GM21515 (cell line): ENCODE measurements at regions not wholly inside any gene's neighbourhood (a gene's known extent, or its start where the extent isn't known, plus 50 kb on each side); places are given as distances from the start of the nearest gene placed in this dataset.
"Not testable (repeated sequence)": the region's sequence is repeated elsewhere in the genome, so short reads cannot be mapped to it uniquely, and the experiment has no call there.

ENCODE experiments used
- ATAC-seq: cut with Tn5 transposase; IDR thresholded peaks from one replicate; pipeline ENCODE4 v1.9.1; 2021; ENCODE audit not compliant: unreplicated experiment

DNA sequence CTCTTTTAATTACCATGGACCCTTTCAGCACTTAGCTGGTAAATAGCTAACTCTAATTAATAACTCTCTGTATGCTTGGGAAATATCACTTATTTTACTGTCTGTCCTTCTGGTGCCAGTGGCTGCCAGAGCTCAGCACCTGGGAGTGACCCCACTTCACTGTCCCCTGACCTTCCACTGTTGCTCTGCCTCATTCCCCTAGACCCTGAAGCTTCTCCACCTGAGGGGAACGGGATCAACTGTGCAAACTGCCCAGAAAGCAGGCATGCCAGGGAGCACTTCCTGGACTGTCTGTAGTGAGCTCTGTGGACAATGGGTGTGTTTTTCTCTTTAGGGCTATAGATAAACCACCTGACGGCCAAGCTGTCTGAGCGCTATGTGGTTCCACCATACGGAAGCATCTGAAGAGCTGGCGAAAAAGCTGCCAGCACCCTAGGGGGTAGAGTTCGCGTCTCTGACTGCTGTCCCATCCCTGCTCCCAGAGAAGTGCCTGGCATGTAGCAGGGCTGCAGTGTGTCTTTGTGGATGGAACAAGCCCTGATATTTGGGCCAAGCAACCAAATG is 106.3 kb upstream of the FOXA2 start:
- no peak for ATAC-seq

GRCh38 chr20:22691369-22692118 is 107.2 kb upstream of the FOXA2 start:
- ATAC-seq = peak; percentile 88

DNA sequence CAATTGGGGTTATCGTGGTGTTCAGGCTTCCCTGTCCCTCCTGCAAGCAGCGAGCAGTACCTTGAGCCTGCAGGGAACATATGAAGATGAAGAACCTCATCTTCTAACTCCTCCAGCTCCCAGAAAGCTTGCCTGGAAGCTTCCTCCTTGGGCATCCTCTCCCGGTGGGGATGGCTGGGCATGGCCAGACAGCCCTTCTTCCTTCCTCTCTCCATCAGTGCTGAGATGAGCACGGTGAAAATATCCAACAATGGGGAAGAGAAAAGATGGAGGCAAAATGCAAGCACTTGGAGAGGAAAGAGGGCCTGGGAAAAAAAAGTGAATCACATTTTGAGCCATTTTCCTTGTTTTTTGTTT is 107.7 kb upstream of the FOXA2 start:
- ATAC-seq = peak; percentile 9

- not testable (repeated sequence) for ATAC-seq
Measured at GRCh38 chr20:22692620-22693019, 108.2 kb upstream of the FOXA2 start.

DNA sequence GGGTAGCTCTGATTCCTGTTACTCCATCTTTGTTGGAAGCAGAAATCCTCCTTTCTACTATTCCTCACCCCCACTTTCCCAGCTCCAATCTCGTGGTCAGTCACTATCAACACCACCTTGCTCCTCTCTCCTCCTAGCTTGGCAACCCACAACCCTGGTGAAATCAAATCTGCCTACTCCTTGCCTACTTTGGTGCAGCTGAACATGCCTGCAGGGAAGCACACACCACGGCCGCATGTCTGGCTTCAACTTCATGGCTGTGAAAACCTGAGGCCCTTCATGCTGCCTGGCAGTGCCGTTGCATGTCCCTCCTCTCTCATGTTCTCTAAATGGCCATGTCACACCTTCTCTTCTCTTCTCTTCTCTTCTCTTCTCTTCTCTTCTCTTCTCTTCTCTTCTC is 112.4 kb upstream of the FOXA2 start:
- no peak for ATAC-seq

DNA sequence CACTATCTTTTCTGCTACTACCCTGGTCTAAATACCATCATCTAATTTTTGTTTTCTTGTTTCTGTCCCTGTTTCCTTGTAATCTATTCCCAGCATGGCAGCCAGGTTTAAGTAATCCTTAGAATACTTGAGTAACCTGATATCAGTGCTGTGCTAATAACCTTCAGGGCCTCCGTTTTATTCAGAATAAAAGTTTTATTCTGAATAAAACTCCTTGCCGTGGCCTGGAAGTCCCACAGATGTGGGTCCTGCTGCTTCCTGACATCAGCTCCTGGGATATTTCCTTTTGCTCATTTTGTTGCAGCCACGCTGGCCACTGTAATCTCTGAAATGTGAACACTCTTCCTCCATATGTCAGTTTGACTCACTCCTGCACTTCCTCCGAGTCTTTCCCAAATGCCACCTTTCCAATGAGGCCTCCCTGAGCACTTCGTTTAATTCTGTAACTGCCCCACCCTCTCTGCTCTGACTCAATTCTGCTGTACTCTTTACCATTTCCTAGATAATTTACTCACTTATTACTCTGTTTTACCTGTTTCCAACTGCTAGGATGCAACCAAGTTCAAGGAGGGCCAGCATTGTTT is 114.0 kb upstream of the FOXA2 start:
- no peak for ATAC-seq

DNA sequence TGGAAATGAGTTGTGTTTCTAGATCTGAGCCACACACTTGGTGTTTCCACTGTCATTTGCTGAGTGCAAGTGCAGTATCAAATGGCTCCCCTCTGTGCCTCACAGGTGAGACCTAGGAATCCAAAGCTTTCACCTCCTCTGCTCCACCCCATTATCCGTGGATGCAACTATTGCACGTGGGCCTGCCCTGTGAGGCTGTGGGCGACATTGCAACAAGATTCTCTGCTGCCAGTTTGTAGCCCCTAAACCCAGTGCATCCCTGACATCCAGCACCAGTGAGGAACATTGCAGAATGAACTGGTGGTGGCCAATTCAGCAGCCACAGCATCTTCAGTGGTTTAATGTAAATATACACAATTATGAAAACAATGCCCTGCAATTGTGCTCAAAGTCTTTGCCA is 115.0 kb upstream of the FOXA2 start:
- ATAC-seq = no peak

GRCh38 chr20:22700367-22700766 is 116.0 kb upstream of the FOXA2 start:
- ATAC-seq = no peak

GRCh38 chr20:22701679-22702308 is 117.4 kb upstream of the FOXA2 start:
- ATAC-seq = no peak

DNA sequence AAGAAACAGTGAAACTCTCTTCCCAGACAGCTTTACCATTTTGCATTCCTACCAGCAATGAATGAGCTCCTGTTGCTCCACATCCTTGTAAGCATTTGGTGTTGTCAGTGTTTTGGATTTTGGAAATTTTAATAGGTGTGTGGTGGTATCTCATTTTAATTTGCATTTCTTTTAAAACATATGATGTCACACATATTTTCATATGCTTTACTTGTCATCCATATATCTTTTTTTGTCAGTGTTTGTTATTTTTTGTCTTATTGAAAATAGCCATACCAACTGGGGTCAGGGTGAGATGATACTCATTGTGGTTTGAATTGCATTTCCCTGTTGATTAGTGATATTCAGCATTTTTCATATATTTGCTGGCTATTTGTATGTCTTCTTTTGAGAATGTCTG is 119.5 kb upstream of the FOXA2 start:
- ATAC-seq = no peak

DNA sequence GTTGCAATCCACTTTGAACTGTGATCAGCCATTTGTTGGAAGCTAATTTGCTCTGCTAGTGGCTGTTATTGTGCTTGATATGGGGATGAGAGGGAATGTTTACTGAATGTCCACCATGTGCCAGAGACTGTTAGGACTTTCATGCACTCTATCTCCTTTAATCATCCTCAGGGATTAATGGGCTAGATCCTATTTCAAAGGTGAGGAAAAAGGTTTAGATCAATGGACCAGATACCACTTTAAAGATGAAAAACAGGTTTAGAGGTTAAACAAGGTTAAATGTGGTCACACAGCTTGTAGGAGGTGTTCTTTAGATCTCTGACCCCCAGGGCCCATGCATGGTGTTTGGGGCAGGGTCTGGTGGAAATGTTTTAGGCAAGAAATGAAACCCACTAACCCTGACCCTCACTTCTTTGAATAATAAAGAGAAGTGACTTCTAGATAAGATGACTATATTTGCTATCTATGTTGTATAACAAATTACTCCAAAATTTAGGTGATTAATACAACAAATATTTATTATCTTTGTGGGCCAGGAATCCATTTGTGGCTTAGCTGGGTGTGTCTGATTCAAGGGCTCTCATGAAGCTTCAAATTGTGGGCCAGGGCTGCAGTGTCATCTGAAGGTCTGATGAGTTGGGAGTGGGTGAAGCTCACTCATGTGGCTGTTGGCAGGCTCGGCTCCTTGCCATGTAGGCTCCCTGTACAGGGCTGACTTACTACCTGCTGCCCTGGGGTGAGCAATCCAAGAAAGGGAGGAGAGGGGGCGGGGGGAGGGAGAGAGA is 127.8 kb upstream of the FOXA2 start:
- ATAC-seq = no peak

DNA sequence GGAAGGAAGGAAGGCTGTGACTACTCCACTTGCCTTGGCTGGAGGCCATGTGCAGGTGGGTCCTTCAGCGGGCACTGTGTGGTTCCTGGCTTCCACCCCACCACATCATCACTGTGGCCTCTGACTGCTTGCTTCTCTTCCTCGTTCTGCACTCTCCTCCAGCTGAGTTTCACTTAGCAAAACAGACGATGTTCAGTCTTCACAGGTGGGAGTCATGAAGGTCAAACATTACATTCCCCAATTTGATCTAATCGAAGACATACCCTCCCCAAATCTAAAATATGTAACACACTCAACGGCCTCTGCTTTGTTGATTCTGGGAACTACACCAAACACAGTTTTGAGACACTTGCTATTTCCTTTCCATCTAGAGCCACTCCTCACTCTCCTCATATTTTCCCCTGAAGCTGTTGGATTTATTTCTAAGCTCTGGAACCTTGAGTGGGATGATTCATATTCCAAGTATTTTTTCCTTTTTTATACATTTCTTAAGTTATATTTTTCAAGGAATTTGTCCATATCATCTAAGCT is 132.5 kb upstream of the FOXA2 start:
- ATAC-seq = no peak

DNA sequence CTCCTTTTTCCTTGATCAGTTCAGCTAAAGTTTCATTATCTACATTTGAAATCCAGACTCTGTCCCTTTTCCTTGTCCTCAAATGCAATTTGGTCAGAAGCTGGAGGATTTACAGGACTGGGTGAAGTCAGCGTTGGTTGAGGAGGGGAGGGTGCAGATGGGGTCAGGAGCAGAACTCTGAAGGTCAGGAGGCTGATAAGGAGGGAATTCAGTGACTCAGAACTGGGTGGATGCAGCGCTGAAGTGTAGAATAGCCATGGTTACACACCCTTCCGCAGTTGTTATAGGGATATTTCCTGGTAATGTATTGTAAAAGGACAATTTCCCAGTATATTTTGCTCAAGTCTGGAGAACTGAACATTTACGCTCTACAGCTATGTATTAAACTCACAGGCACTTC is 133.1 kb upstream of the FOXA2 start:
- ATAC-seq = no peak

GRCh38 chr20:22719167-22719591 is 134.8 kb upstream of the FOXA2 start:
- ATAC-seq = no peak

GRCh38 chr20:22720206-22720605 is 135.8 kb upstream of the FOXA2 start:
- no peak for ATAC-seq

- no peak for ATAC-seq
Measured at GRCh38 chr20:22722811-22723210, 138.4 kb upstream of the FOXA2 start.

GRCh38 chr20:22723659-22724058 is 139.3 kb upstream of the FOXA2 start:
- ATAC-seq = no peak

- no peak for ATAC-seq
Measured at GRCh38 chr20:22728146-22728745, 143.9 kb upstream of the FOXA2 start.

DNA sequence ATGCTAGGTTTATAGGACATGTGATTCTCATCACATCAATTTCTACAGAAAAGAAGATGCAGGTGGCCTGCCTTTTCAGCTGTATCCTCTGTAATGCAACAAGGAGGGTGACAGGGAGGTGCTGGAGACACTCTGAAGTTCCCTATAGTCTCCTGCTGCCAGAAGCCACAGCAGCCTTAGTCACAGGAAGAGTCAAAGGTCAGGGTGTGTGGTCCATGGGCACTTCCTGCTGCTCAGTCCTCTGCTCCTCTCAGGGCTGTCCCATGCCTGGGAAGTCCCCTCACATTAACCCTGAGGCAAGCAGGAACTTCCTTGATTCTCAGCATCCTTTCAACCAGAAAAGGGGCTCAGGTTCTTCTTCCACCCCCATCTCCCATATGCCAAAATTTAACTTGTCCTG is 144.8 kb upstream of the FOXA2 start:
- no peak for ATAC-seq

GRCh38 chr20:22729616-22730236 is 145.4 kb upstream of the FOXA2 start:
- no peak for ATAC-seq
